ENCODE measurements at regions not wholly inside any gene's neighbourhood (a gene's known extent, or its start where the extent isn't known, plus 50 kb on each side); places are given as distances from the start of the nearest gene placed in this dataset.

DNA sequence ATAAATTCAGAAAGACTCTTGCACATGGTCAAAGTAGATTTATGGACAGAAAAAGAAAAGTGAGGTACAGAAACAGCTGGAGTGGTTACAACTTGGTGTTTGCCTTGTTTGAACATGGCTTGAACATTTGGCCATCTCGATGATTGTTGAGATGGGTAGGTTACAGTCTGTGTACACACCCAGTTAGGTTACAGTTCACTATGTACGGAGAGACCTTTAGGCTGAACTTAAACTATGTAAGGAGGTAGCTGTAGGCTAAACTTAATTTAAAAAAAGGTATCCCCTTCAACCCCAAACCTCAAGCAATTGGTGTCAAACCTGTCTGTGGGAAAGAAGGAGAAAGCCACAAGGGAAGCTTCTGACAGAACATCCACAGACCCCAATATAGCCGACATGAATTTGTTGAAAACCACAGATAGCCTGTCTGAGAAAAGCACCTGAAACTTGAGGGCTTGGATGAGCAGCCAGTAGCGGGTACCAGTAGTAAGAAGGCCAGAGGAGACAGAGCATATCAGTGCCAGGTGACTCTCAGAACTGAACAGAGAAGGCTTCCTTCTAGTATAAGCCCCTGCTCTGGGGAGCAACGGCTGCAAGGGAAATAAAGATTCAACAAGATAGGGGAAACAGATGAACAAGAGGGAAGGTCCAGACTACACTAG is 247.9 kb upstream of the GALNTL6 start:
- Histone ChIP-seq H4K20me1 (ENCODE audit: insufficient read depth, low read length) (no peaks in the 10 kb centered on the region), H3K36me3 (ENCODE audit: insufficient read depth, low read length) (no peaks in the 10 kb centered on the region), H2AFZ (ENCODE audit: low read length) (no peak overlapping the region), H3K79me2 (ENCODE audit: insufficient read depth, low read length) (no peaks in the 10 kb centered on the region), H3K9me3 (ENCODE audit: low read depth, low read length) (no peaks in the 10 kb centered on the region), H3K4me2 (ENCODE audit: insufficient read depth, low read length) (no peak overlapping the region), H3K27ac (ENCODE audit: low read depth, low read length) (no peak overlapping the region), H3K27me3 (ENCODE audit: insufficient read depth, low read length) (no peaks in the 10 kb centered on the region), H3K4me1 (ENCODE audit: insufficient read depth, low read length) (no peaks in the 10 kb centered on the region), H3K4me3 (ENCODE audit: insufficient read depth, low read length) (no peak overlapping the region)
- no peak for DNase-seq (ENCODE audit: insufficient read length, low spot score, missing footprints)
- TF ChIP-seq CTCF (IDR thresholded peaks at IDR 0.05; ENCODE audit: extremely low read depth, low read depth, low read length), result no peak

DNA sequence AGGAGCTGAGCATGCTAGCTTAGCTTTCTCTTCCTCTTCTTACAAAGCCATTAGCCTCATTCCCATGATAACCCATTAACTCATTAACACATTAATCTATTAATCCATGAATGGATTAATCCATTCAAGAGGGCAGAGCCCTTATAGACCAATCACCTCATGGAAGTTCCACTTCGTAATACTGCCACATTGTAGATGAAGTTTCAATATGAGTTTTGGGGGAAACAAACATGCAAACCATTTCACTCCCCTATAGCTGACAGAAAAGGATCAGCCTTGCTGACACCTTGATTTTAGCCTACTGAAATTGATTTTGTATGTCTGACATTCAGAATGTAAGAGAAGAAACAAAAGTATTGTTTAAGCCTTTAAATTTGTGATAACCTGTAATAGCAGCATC is 251.8 kb upstream of the GALNTL6 start:
- no peak for DNase-seq (ENCODE audit: insufficient read length, low spot score, missing footprints)
- Histone ChIP-seq H3K27ac (ENCODE audit: low read depth, low read length) (no peak overlapping the region), H3K4me1 (ENCODE audit: insufficient read depth, low read length) (no peaks in the 10 kb centered on the region), H3K9me3 (ENCODE audit: low read depth, low read length) (peaks cover 3% of the 10 kb centered on the region), H3K4me2 (ENCODE audit: insufficient read depth, low read length) (no peak overlapping the region), H3K27me3 (ENCODE audit: insufficient read depth, low read length) (no peaks in the 10 kb centered on the region), H3K79me2 (ENCODE audit: insufficient read depth, low read length) (no peaks in the 10 kb centered on the region), H4K20me1 (ENCODE audit: insufficient read depth, low read length) (no peaks in the 10 kb centered on the region), H2AFZ (ENCODE audit: low read length) (no peak overlapping the region), H3K4me3 (ENCODE audit: insufficient read depth, low read length) (no peak overlapping the region), H3K36me3 (ENCODE audit: insufficient read depth, low read length) (no peaks in the 10 kb centered on the region)
- no peak for TF ChIP-seq CTCF (IDR thresholded peaks at IDR 0.05; ENCODE audit: extremely low read depth, low read depth, low read length)

DNA sequence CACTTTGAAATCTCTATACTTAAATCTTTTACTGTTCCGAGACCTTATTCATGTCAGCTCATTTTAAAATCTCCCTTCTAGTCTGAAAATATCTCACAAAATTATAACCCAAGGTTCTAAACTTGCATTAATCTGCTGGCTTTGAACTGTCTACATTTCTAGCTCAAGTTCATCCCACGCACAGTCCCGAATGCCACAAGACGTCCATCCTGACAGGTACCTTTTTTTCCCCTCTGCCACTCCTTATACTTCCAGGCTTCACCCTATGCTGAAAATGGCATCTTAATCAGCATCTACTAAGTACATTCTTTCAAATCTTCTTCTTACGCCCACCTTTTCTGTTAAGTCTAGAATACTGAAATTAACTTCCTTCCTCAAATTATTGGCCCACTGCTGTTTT is 259.2 kb upstream of the GALNTL6 start:
- no peak for DNase-seq (ENCODE audit: insufficient read length, low spot score, missing footprints)
- Histone ChIP-seq H3K4me2 (ENCODE audit: insufficient read depth, low read length) (no peak overlapping the region), H3K36me3 (ENCODE audit: insufficient read depth, low read length) (no peaks in the 10 kb centered on the region), H3K4me3 (ENCODE audit: insufficient read depth, low read length) (no peak overlapping the region), H3K9me3 (ENCODE audit: low read depth, low read length) (peaks cover 3% of the 10 kb centered on the region), H4K20me1 (ENCODE audit: insufficient read depth, low read length) (no peaks in the 10 kb centered on the region), H3K27me3 (ENCODE audit: insufficient read depth, low read length) (no peaks in the 10 kb centered on the region), H3K27ac (ENCODE audit: low read depth, low read length) (no peak overlapping the region), H3K4me1 (ENCODE audit: insufficient read depth, low read length) (no peaks in the 10 kb centered on the region), H3K79me2 (ENCODE audit: insufficient read depth, low read length) (no peaks in the 10 kb centered on the region), H2AFZ (ENCODE audit: low read length) (no peak overlapping the region)
- TF ChIP-seq CTCF (IDR thresholded peaks at IDR 0.05; ENCODE audit: extremely low read depth, low read depth, low read length), result no peak

- H3K79me2 ChIP-seq (ENCODE audit: insufficient read depth, low read length), result no peaks in the 10 kb centered on the region
- H3K9me3 ChIP-seq (ENCODE audit: low read depth, low read length), result no peaks in the 10 kb centered on the region
- no peak for DNase-seq (ENCODE audit: insufficient read length, low spot score, missing footprints)
- H3K4me2 ChIP-seq (ENCODE audit: insufficient read depth, low read length), result no peak overlapping the region
- no peak for TF ChIP-seq CTCF (IDR thresholded peaks at IDR 0.05; ENCODE audit: extremely low read depth, low read depth, low read length)
- no peak overlapping the region for H2AFZ ChIP-seq (ENCODE audit: low read length)
- no peak overlapping the region for H3K4me3 ChIP-seq (ENCODE audit: insufficient read depth, low read length)
- no peaks in the 10 kb centered on the region for H3K36me3 ChIP-seq (ENCODE audit: insufficient read depth, low read length)
- H4K20me1 ChIP-seq (ENCODE audit: insufficient read depth, low read length), result no peaks in the 10 kb centered on the region
- H3K4me1 ChIP-seq (ENCODE audit: insufficient read depth, low read length), result no peaks in the 10 kb centered on the region
- no peaks in the 10 kb centered on the region for H3K27me3 ChIP-seq (ENCODE audit: insufficient read depth, low read length)
- no peak overlapping the region for H3K27ac ChIP-seq (ENCODE audit: low read depth, low read length)
These were observed 270.6 kb upstream of the GALNTL6 start for GRCh38 chr4:171542640-171543039.

All from osteoblast (primary cell).